K562 (cell line): ENCODE measurements at regions not wholly inside any gene's neighbourhood (a gene's known extent, or its start where the extent isn't known, plus 50 kb on each side); places are given as distances from the start of the nearest gene placed in this dataset.

ENCODE experiments used
- ATAC-seq: fragments of 200-7000 bp; cut with Tn5 transposase; 3 replicates; pipeline ENCODE4 v1.9.1; 2020; ENCODE audit warnings: moderate library complexity
- BruUV-seq: library from RNA; stranded (reverse); fragments of 400-500 nt; replicated peaks from 2 replicates; lab custom pipeline; 2021; lab: Mats Ljungman, UMichigan
- CTCF ChIA-PET: fragments of 300-600 bp; formaldehyde crosslinking; extraction: SDS; loops from one replicate; lab custom pipeline; 2021; ENCODE audit warnings: low intra/inter-chr PET ratio; lab: Yijun Ruan, JAX
- POLR2A ChIA-PET: fragments of 300-600, 350-650 bp; sonication (Branson Sonifier 250); formaldehyde crosslinking; extraction: SDS; loops from one replicate; lab custom pipeline; 2021; ENCODE audit warnings: antibody characterized with exemption, inconsistent platforms; lab: Yijun Ruan, JAX
- DNase-seq, 4 experiments: peaks; one replicate each; pipeline versions ENCODE4 v3.0.0 to v3.0.0-alpha.2; 2011 to 2018; ENCODE audit warnings: low spot score in 3 of 4, mixed read lengths in 3 of 4; ENCODE audit errors: extremely low read depth in 1 of 4
- FAIRE-seq: peaks from 2 replicates; lab custom pipeline; 2011; peaks lifted over from hg19 to GRCh38; lab: Jason Lieb, UNC
- H2AFZ ChIP-seq: 2 replicates; pipeline ENCODE4 v1.6.0; 2011; ENCODE audit warnings: low read depth, low read length, control low read depth, inconsistent platforms
- H3K27ac ChIP-seq: fragments of 200-600 bp; 3 replicates; pipeline ENCODE4 v1.8.0; 2011; ENCODE audit warnings: low read depth, mild to moderate bottlenecking, control low read depth, inconsistent platforms, low read length, moderate library complexity, mixed read lengths; ENCODE audit errors: extremely low read depth
- H3K27me3 ChIP-seq, 2 experiments: fragments of 300-600 bp in 1 of 2; 2 replicates in 1 of 2; 3 replicates in 1 of 2; pipeline versions ENCODE4 v1.6.0 to v1.8.0; 2011; ENCODE audit warnings: inconsistent platforms in 2 of 2, low read length in 2 of 2, mild to moderate bottlenecking in 1 of 2, mixed read lengths in 1 of 2, moderate library complexity in 1 of 2; ENCODE audit not compliant: control insufficient read depth in 2 of 2, insufficient read depth in 2 of 2
- H3K36me3 ChIP-seq: fragments of 300-600 bp; 3 replicates; pipeline ENCODE4 v1.8.0; 2011; ENCODE audit warnings: mild to moderate bottlenecking, low read length, inconsistent platforms; ENCODE audit not compliant: control insufficient read depth, insufficient read depth
- H3K4me1 ChIP-seq, 2 experiments: fragments of 200-600 bp in 1 of 2; replicated peaks in 1 of 2; 2 replicates in 1 of 2; 3 replicates in 1 of 2; pipeline versions ENCODE4 v1.5.1 to v1.8.0; 2011; ENCODE audit warnings: inconsistent platforms in 2 of 2, low read length in 2 of 2, mild to moderate bottlenecking in 1 of 2, mixed read lengths in 1 of 2, moderate library complexity in 1 of 2; ENCODE audit not compliant: control insufficient read depth in 2 of 2, insufficient read depth in 2 of 2
- H3K4me2 ChIP-seq: 2 replicates; pipeline ENCODE4 v1.6.1; 2011; ENCODE audit warnings: low read length, control low read depth, inconsistent platforms, mixed read lengths; ENCODE audit not compliant: insufficient read depth
- H3K4me3 ChIP-seq: fragments of 200-600 bp; sonication (generic), shearing (Covaris generic); 2 replicates; pipeline ENCODE4 v1.5.1; 2016; ENCODE audit warnings: control low read depth, inconsistent platforms
- H3K79me2 ChIP-seq: fragments of 200-600 bp; 3 replicates; pipeline ENCODE4 v1.8.0; 2011; ENCODE audit warnings: low read length, inconsistent platforms; ENCODE audit not compliant: control insufficient read depth, insufficient read depth
- H3K9ac ChIP-seq, 2 experiments: 2 replicates each; pipeline versions ENCODE4 v1.6.0 to v1.6.1; 2011; ENCODE audit warnings: low read depth in 2 of 2, low read length in 2 of 2, control low read depth in 1 of 2, inconsistent platforms in 1 of 2, mild to moderate bottlenecking in 1 of 2, mixed read lengths in 1 of 2; ENCODE audit not compliant: insufficient read depth in 1 of 2
- H3K9me1 ChIP-seq: one replicate; pipeline ENCODE4 v1.6.0; 2011; ENCODE audit warnings: inconsistent platforms, mild to moderate bottlenecking, low read length, moderate library complexity; ENCODE audit not compliant: control insufficient read depth, insufficient read depth
- H3K9me3 ChIP-seq: replicated peaks from 2 replicates; pipeline ENCODE4 v1.5.1; 2011; ENCODE audit warnings: low read depth, low read length, inconsistent platforms; ENCODE audit not compliant: control insufficient read depth, insufficient read depth
- H4K20me1 ChIP-seq: replicated peaks from 2 replicates; pipeline ENCODE4 v1.6.1; 2011; ENCODE audit warnings: low read length, inconsistent platforms, mixed read lengths; ENCODE audit not compliant: control insufficient read depth, insufficient read depth
- BCL6 ChIP-seq: fragments of 250-450 bp; sonication (Bioruptor Pico); IDR thresholded peaks from 2 replicates; pipeline ENCODE4 v1.4.0; 2020
- CAMTA2 ChIP-seq: fragments of 250-450 bp; sonication (Bioruptor Pico); conservative IDR thresholded peaks from 2 replicates; pipeline ENCODE4 v1.5.1; 2022
- CBFB ChIP-seq: sonication (generic); formaldehyde crosslinking; IDR thresholded peaks from 2 replicates; pipeline ENCODE4 v1.4.0; 2020; ENCODE audit warnings: mild to moderate bottlenecking, missing genetic modification reagents
- CEBPB ChIP-seq: fragments of 450-650 bp; IDR thresholded peaks from 2 replicates; pipeline ENCODE4 v1.6.1; 2016; ENCODE audit warnings: missing genetic modification characterization, missing compliant biosample characterization
- E2F3 ChIP-seq: fragments of 250-450 bp; sonication (Bioruptor Pico); IDR thresholded peaks from 2 replicates; pipeline ENCODE4 v1.4.0; 2020; ENCODE audit warnings: mild to moderate bottlenecking
- ERF ChIP-seq: fragments of 450-650 bp; formaldehyde crosslinking; IDR thresholded peaks from 2 replicates; pipeline ENCODE4 v1.4.0; 2020; ENCODE audit warnings: mild to moderate bottlenecking, mixed read lengths
- FOXA1 ChIP-seq: fragments of 450-650 bp; IDR thresholded peaks from 2 replicates; pipeline ENCODE4 v1.6.1; 2016; ENCODE audit warnings: mild to moderate bottlenecking, borderline replicate concordance
- MCM2 ChIP-seq: fragments of 450-650 bp; IDR thresholded peaks from 2 replicates; pipeline ENCODE4 v1.6.1; 2017; ENCODE audit warnings: low read depth, mild to moderate bottlenecking
- MIER1 ChIP-seq: fragments of 450-650 bp; IDR thresholded peaks from 2 replicates; pipeline ENCODE4 v1.6.1; 2016; ENCODE audit warnings: antibody characterized with exemption, mild to moderate bottlenecking, low read depth
- NFATC3 ChIP-seq: fragments of 450-650 bp; IDR thresholded peaks from 2 replicates; pipeline ENCODE4 v1.6.1; 2017; ENCODE audit warnings: mild to moderate bottlenecking
- POLR3A ChIP-seq: IDR thresholded peaks from 2 replicates; pipeline ENCODE4 v1.6.1; 2011; ENCODE audit warnings: borderline replicate concordance, mild to moderate bottlenecking, moderate library complexity; ENCODE audit not compliant: insufficient read length, insufficient read depth; ENCODE audit errors: extremely low read depth
- RBBP5 ChIP-seq: fragments of 200-600 bp; sonication (generic); IDR thresholded peaks from 2 replicates; pipeline ENCODE4 v1.6.1; 2012; ENCODE audit warnings: borderline replicate concordance, mild to moderate bottlenecking, low read length, control low read depth, inconsistent platforms; ENCODE audit not compliant: insufficient read depth, poor library complexity, severe bottlenecking
- RBM14 ChIP-seq: fragments of 200-400 bp; formaldehyde crosslinking; IDR thresholded peaks from 2 replicates; pipeline ENCODE4 v1.6.1; 2018; ENCODE audit warnings: low read depth, mild to moderate bottlenecking, low read length, moderate library complexity, borderline replicate concordance; ENCODE audit not compliant: insufficient read depth
- RBM34 ChIP-seq: fragments of 200-400 bp; formaldehyde crosslinking; IDR thresholded peaks from 2 replicates; pipeline ENCODE4 v1.6.1; 2018; ENCODE audit warnings: low read length, borderline replicate concordance; ENCODE audit not compliant: insufficient read depth
- VEZF1 ChIP-seq: fragments of 200-800 bp; sonication (Bioruptor generic); IDR thresholded peaks from 2 replicates; pipeline ENCODE4 v1.6.1; 2017; ENCODE audit warnings: missing genetic modification characterization, missing compliant biosample characterization
- ZNF41 ChIP-seq: fragments of 250-450 bp; sonication (Bioruptor Pico); conservative IDR thresholded peaks from 2 replicates; pipeline ENCODE4 v1.4.0; 2020; ENCODE audit warnings: mild to moderate bottlenecking
- ZNF449 ChIP-seq: fragments of 250-450 bp; sonication (Bioruptor Pico); IDR thresholded peaks from 2 replicates; pipeline ENCODE4 v1.8.0; 2022; ENCODE audit warnings: moderate library complexity, mild to moderate bottlenecking, inconsistent platforms
- ZNF639 ChIP-seq, 2 experiments: fragments of 200-800 bp in 1 of 2; sonication (Bioruptor generic) in 1 of 2; sonication (generic) in 1 of 2; formaldehyde crosslinking in 1 of 2; IDR thresholded peaks in 1 of 2; conservative IDR thresholded peaks in 1 of 2; 2 replicates each; pipeline versions ENCODE4 v1.5.0 to v1.6.1; 2016 to 2020; ENCODE audit warnings: missing compliant biosample characterization in 1 of 2, missing genetic modification characterization in 1 of 2, missing genetic modification reagents in 1 of 2
- ZNF75A ChIP-seq: fragments of 450-650 bp; formaldehyde crosslinking; IDR thresholded peaks from 2 replicates; pipeline ENCODE4 v1.4.0; 2020; ENCODE audit warnings: mild to moderate bottlenecking
- ZSCAN29 ChIP-seq: fragments of 450-650 bp; IDR thresholded peaks from 2 replicates; pipeline ENCODE4 v1.6.1; 2017
- WGBS: fragments of 100-300 bp; shearing (Covaris generic); methylation state at CpG from one replicate; pipeline ENCODE4 v1.1.6; 2016; ENCODE audit warnings: low coverage, mixed read lengths; ENCODE audit not compliant: insufficient coverage; ENCODE audit errors: missing lambda C conversion rate; 5-methylcytosine and 5-hydroxymethylcytosine counted together
- in situ Hi-C: fragments of 300-500 bp; cut with MboI; formaldehyde crosslinking; loops from 4 replicates; pipeline ENCODE4 v1.15.0; 2018; ENCODE audit warnings: inconsistent platforms, mixed read lengths
- intact Hi-C: fragments of 100-400 bp; cut with micrococcal nuclease; formaldehyde crosslinking; loops from 2 replicates; pipeline ENCODE4 v1.14.2; 2022

- Histone ChIP-seq H4K20me1 (no peaks in the 10 kb centered on the region), H3K9me1 (no peaks in the 10 kb centered on the region), H3K4me1 (no peaks in the 10 kb centered on the region), H3K9me3 (no peaks in the 10 kb centered on the region), H3K79me2 (no peaks in the 10 kb centered on the region), H3K27ac (no peak overlapping the region), H3K27me3 (no peaks in the 10 kb centered on the region), H2AFZ (no peak overlapping the region), H3K4me3 (no peak overlapping the region), H3K9ac (no peak overlapping the region), H3K4me2 (no peak overlapping the region), H3K36me3 (no peaks in the 10 kb centered on the region)
- in situ Hi-C loops, result no loop called here
- intact Hi-C loops, result no loop called here
- 0% methylated on average over 1 of the region's 1 CpG for WGBS
- ATAC-seq (no peak), FAIRE-seq (no peak), DNase-seq (no peak)
- TF ChIP-seq ZSCAN29 (no peak), VEZF1 (CRISPR knock-in tag) (no peak), BCL6 (no peak), NFATC3 (no peak), MIER1 (no peak), POLR3A (no peak), CAMTA2 (no peak), ZNF41 (no peak), RBM34 (no peak), E2F3 (no peak), RBM14 (no peak), MCM2 (no peak), ZNF449 (CRISPR knock-in tag) (no peak), CBFB (CRISPR knock-in tag) (no peak), CEBPB (no peak), RBBP5 (no peak), ZNF75A (CRISPR knock-in tag) (no peak), ZNF639 (CRISPR knock-in tag; conservative IDR thresholded peaks at IDR 0.05 in 1 of 2, IDR thresholded peaks at IDR 0.05 in 1 of 2) (no peak), FOXA1 (no peak), ERF (no peak)
- no TSS peak for BruUV-seq
- ChIA-PET POLR2A (no interaction called here), CTCF (no interaction called here)
Observed at GRCh38 chr11:81717695-81718094, 1016.0 kb downstream of the FAM181B start.
